Right cardiac atrium (tissue), 5 donors: ENCODE measurements at regions not wholly inside any gene's neighbourhood (a gene's known extent, or its start where the extent isn't known, plus 50 kb on each side); places are given as distances from the start of the nearest gene placed in this dataset.

ENCODE experiments used
- ATAC-seq, 2 donors: fragments of 200-7000 bp; cut with Tn5 transposase; one replicate each; pipeline versions ENCODE4 v1.8.0 to v1.9.1; 2020; ENCODE audit warnings: moderate library complexity in 2 of 2, mild to moderate bottlenecking in 1 of 2
- DNase-seq, 3 donors: peaks; one replicate each; pipeline ENCODE4 v3.0.0-alpha.2; 2020
- H3K27ac ChIP-seq: one replicate; pipeline ENCODE4 v1.5.1; 2013; ENCODE audit warnings: mild to moderate bottlenecking, low read length, control low read depth, moderate library complexity
- H3K27me3 ChIP-seq: one replicate; pipeline ENCODE4 v1.6.1; 2013; ENCODE audit not compliant: control insufficient read depth, insufficient read depth
- H3K4me1 ChIP-seq: one replicate; pipeline ENCODE4 v1.6.1; 2013; ENCODE audit warnings: low read length; ENCODE audit not compliant: control insufficient read depth, insufficient read depth
- H3K4me3 ChIP-seq: one replicate; pipeline ENCODE4 v1.5.1; 2013; ENCODE audit warnings: low read length, control low read depth
- H3K9me3 ChIP-seq: one replicate; pipeline ENCODE4 v1.6.1; 2013; ENCODE audit warnings: low read length; ENCODE audit not compliant: control insufficient read depth
- WGBS: extraction: QIAGEN DNeasy Blood & Tissue Kit; methylation state at CpG from one replicate; pipeline ENCODE4 v1.1.7; 2013; 5-methylcytosine and 5-hydroxymethylcytosine counted together
- intact Hi-C, 4 donors: fragments of 100-400 bp; cut with DNase I; formaldehyde crosslinking; loops; one replicate each; pipeline versions ENCODE4 v1.11.0 to v1.14.0; 2022 to 2023
- donor health status: healthy with polysubstance abuse.
- donor health status: DM: no; HTN: yes; CAD: no.
- donor health status: DM: no; HTN: no; CAD: no.
- donor health status: DM: no; HTN: yes; CAD: no; lungs with severe emphysema.
- donor health status: DM: yes; HTN: yes; CAD: no.

DNA sequence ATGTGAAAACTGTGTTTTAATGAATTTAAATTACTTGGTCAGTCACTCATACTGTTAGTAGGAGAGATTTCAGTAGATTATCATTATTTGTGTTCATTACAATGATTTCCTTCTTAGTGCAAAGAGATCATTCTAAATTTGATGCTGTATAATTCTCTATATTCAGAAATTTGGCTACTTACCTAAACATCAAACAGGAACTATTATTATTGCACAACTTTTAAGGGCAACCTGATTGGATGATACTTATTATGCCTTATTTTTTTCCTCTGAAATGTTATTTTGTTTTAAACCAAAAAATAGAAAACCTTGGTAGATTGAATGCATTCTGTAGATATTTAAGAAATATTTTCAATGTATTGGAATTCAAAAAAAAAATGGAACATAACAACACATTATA lies 436.4 kb upstream of the PCDH15 start:
- no peak overlapping the region for H3K27ac ChIP-seq
- H3K4me3 ChIP-seq: no peak overlapping the region
- H3K9me3 ChIP-seq: no peaks in the 10 kb centered on the region
- no peaks in the 10 kb centered on the region for H3K4me1 ChIP-seq
- ATAC-seq (no peak), DNase-seq (no peak)
- no peaks in the 10 kb centered on the region for H3K27me3 ChIP-seq
- intact Hi-C loops: no loop called here

DNA sequence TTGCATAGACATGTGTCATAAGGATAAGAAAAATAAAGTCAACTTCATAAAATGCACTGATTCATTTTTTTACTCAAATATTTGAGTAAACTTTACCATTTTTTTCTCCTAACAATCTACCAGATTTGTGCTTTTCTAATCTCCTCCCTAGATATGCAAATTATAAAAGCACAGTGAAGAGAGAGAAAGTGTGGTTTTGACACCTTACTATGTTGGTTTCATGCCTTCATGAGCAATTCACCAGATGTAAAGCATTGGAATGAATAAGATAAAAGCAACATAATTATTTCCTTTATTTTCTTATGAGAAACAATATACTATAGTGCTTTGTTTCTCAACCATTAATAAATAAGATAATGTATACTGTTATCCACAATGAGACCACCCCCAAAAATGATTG lies 432.5 kb upstream of the PCDH15 start:
- H3K9me3 ChIP-seq: no peaks in the 10 kb centered on the region
- ATAC-seq (no peak), DNase-seq (no peak)
- H3K4me1 ChIP-seq: no peaks in the 10 kb centered on the region
- H3K27ac ChIP-seq: no peak overlapping the region
- intact Hi-C loops: no loop called here
- H3K27me3 ChIP-seq: no peaks in the 10 kb centered on the region
- H3K4me3 ChIP-seq: no peak overlapping the region

DNA sequence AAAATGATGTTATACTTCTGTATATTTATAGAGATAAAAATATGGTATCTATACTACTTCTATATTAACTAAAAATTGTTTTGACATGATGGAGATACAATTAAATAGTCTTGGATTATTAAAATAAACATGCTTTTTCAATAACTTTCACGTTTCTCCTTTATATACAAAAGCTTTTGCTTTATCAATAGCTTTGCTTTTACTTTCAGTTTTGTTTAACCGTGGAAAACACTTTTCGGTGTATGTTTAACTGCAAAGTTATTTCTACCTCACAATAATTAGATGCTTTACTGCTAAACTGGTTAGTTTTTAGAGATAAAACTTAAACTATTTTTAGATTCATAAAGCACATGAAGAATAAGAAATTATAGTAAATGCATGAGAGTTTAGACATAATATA lies 432.1 kb upstream of the PCDH15 start:
- Histone ChIP-seq H3K27ac (no peak overlapping the region), H3K4me3 (no peak overlapping the region), H3K4me1 (no peaks in the 10 kb centered on the region), H3K27me3 (no peaks in the 10 kb centered on the region), H3K9me3 (no peaks in the 10 kb centered on the region)
- DNase-seq (no peak), ATAC-seq (no peak)
- 72% methylated on average over 3 of the region's 3 CpGs for WGBS
- intact Hi-C loops: no loop called here

DNA sequence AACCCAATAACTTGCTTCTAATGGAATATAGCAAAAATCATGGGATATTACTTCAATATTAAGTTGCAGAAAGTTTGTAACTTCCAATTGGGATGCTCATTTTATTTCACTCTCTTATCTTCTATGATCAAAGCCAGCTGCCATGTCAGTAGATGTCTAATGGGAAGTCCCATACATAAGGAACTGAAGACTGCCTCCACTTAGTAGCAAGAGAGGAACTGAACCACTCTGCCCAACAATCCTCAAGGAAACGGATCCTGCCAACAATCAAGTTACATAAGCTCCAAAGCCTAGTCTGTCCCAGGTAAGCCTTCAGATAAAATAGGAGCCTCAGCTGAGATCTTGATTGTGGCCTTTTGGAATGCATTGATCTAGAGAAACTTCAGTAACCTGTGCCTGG lies 431.5 kb upstream of the PCDH15 start:
- Histone ChIP-seq H3K4me3 (no peak overlapping the region), H3K27me3 (no peaks in the 10 kb centered on the region), H3K4me1 (no peaks in the 10 kb centered on the region), H3K27ac (no peak overlapping the region), H3K9me3 (no peaks in the 10 kb centered on the region)
- intact Hi-C loops: no loop called here
- ATAC-seq (no peak), DNase-seq (no peak)
- 65% methylated on average over 1 of the region's 1 CpG for WGBS

DNA sequence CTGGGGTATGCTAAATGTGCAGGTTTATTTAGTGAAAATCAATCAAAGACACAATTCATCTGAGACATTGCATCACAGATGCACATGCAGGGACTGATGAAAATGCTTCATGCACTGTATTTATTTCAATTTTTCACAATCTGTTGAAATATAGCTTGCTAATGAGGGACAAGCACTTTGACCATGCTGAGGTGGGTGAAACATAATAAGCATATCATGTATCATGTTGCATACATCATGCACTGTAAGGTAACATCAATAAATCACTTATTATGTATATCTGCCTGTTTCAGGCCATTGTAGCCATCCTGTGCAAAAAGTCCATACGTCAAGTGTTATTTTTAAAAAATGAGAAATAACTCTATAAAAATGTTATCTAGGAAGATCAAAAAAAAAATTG lies 426.9 kb upstream of the PCDH15 start:
- H3K4me1 ChIP-seq: no peaks in the 10 kb centered on the region
- H3K4me3 ChIP-seq: no peak overlapping the region
- intact Hi-C loops: no loop called here
- H3K27ac ChIP-seq: no peak overlapping the region
- ATAC-seq: no peak
- DNase-seq: no peak
- no peaks in the 10 kb centered on the region for H3K27me3 ChIP-seq
- no peaks in the 10 kb centered on the region for H3K9me3 ChIP-seq
- 36% methylated on average over 1 of the region's 1 CpG for WGBS

DNA sequence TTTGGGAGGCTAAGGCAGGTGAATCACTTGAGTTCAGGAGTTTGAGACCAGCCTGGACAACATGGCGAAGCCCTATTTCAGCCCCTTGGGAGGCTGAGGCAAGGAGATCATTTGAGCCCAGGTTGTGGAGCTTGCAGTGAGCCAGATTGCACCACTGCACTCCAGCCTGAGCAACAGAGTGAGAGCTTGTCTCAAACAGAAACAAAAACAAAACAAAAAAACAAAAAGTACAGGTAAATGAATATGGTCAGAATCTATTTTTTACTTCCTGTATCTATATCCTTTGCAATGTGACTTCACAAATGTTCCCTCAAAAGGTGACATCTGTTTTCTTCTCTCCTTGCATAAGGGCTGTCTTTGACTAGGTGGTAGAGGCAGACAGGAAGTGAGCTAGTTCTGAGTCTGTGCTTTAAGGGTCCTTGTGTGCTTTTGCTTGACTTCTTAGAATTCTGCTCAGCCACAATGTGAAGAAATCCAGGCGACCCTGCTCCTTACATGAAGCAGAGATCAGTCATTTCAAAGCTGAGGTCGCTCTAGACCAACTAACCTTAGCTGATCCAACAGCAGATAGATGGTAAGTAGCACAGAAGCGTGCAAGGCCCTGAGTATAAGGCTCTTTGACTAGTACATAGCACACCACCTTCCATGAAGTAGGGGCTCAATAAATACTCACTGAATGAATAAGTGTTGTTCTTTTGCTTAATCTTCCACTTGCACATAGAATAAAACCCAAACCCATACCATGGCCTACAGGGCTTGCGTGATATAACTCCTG lies 423.2 kb upstream of the PCDH15 start:
- Histone ChIP-seq H3K4me1 (no peaks in the 10 kb centered on the region), H3K27ac (no peak overlapping the region), H3K9me3 (no peaks in the 10 kb centered on the region), H3K27me3 (no peaks in the 10 kb centered on the region), H3K4me3 (no peak overlapping the region)
- WGBS: 81% methylated on average over 5 of the region's 5 CpGs
- intact Hi-C loops: no loop called here
- DNase-seq: no peak
- ATAC-seq: no peak

DNA sequence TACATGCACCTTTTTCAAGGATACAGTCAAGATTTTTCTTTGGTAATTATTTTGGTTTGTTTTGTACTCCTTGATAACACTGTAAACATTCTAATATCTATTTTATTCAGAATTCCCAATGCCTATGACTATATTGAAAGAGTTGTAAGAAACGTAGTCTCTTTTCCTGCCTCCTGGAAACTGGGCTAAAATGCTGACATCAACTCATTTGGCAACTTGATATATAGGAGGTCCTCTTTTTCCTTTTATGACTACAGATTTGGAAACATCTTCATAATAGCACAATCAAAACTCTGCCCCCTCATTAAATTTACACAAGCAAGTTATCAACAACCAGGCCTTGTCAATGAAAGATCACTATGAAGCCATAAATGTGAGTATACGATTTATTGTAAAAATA lies 422.3 kb upstream of the PCDH15 start:
- Histone ChIP-seq H3K27ac (no peak overlapping the region), H3K4me3 (no peak overlapping the region), H3K27me3 (no peaks in the 10 kb centered on the region), H3K4me1 (no peaks in the 10 kb centered on the region), H3K9me3 (no peaks in the 10 kb centered on the region)
- ATAC-seq (no peak), DNase-seq (no peak)
- intact Hi-C loops: no loop called here
- 77% methylated on average over 2 of the region's 2 CpGs for WGBS

DNA sequence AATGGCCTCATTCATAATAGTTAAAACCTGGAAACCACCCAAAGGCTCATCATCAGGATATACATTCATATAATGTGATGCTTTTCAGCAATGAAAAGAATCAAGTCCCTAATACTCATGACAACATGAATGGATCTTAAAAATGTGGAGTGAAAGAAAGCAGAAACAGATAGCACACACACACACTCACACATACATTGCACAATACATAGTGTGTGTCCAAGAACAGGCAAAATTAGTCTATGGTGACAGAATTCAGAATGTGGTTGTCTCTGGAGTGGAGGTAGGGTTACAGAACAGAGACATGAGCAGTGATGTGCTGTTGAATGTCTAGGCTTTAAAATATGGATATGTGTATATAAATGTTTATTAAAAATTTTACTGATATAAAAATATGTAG lies 419.9 kb upstream of the PCDH15 start:
- no peak for ATAC-seq

DNA sequence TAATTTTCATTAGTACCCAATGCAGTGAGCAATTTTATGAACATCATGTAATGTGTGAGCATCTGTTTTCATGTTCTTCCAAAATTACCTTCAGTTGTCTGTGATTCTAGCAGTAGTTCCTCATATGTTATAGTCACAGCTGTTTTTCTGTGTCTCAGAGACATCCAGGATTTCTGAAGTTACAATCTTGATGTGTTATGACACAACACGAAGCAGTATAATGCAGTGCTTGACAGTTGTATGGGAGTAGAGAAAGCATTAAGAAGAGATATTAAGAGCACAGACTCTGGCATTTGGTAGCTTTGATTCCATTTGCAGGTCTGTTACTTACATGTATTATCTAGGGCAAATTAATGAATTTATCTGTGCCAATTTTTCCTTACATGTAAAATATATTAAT lies 414.7 kb upstream of the PCDH15 start:
- ATAC-seq (no peak), DNase-seq (no peak)
- H3K27ac ChIP-seq: no peak overlapping the region
- no peaks in the 10 kb centered on the region for H3K4me1 ChIP-seq
- no peak overlapping the region for H3K4me3 ChIP-seq
- no peaks in the 10 kb centered on the region for H3K9me3 ChIP-seq
- intact Hi-C loops: no loop called here
- no peaks in the 10 kb centered on the region for H3K27me3 ChIP-seq
- WGBS: 88% methylated on average over 1 of the region's 1 CpG

More for the DNA sequence above, 419.9 kb upstream of the PCDH15 start:
- no peak overlapping the region for H3K4me3 ChIP-seq
- H3K4me1 ChIP-seq: no peaks in the 10 kb centered on the region
- H3K27ac ChIP-seq: no peak overlapping the region
- no peaks in the 10 kb centered on the region for H3K9me3 ChIP-seq
- DNase-seq: no peak
- intact Hi-C loops: no loop called here
- no peaks in the 10 kb centered on the region for H3K27me3 ChIP-seq

DNA sequence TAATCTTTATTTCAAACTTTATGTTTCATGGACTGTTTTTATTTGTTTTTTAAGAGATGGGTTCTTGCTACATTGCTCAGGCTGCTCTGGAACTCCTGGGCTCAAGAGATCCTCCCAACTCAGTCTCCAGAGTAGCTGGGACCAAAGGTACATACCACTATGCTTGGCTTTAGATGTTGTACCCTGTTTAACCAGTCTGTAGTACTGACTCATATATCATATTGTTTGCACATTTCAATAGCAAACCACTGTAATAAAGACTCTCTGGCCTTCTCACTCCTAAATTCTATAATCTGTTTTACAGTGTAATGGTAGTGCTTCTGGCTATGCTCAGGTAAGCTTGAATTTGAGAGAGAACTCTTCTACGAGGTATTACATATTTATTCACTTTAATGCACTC lies 413.6 kb upstream of the PCDH15 start:
- no peaks in the 10 kb centered on the region for H3K27me3 ChIP-seq
- WGBS: 85% methylated on average over 1 of the region's 1 CpG
- ATAC-seq: no peak
- H3K9me3 ChIP-seq: no peaks in the 10 kb centered on the region
- DNase-seq: no peak
- intact Hi-C loops: no loop called here
- no peak overlapping the region for H3K27ac ChIP-seq
- H3K4me1 ChIP-seq: no peaks in the 10 kb centered on the region
- H3K4me3 ChIP-seq: no peak overlapping the region

DNA sequence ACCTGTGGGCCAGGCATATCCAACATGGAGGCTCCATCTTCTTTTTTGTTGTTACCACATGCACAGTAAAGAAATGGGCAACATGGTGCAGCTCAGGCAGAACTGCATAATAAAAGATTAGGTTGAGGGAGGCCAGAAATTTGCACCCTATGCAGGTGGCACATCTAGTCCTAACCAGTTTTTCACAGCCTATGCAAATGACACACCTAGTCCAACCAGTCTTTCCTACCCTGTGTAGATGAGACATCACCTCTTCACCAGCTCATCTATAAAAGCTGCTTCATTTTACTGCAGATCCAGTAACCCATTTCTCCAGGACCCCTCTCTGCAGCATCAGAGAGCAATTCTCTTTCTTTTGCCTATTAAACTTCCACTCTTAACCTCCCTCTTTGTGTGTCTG lies 411.0 kb upstream of the PCDH15 start:
- H3K4me1 ChIP-seq: no peaks in the 10 kb centered on the region
- DNase-seq (no peak), ATAC-seq (no peak)
- intact Hi-C loops: no loop called here
- H3K9me3 ChIP-seq: no peaks in the 10 kb centered on the region
- no peak overlapping the region for H3K4me3 ChIP-seq
- H3K27me3 ChIP-seq: no peaks in the 10 kb centered on the region
- no peak overlapping the region for H3K27ac ChIP-seq

DNA sequence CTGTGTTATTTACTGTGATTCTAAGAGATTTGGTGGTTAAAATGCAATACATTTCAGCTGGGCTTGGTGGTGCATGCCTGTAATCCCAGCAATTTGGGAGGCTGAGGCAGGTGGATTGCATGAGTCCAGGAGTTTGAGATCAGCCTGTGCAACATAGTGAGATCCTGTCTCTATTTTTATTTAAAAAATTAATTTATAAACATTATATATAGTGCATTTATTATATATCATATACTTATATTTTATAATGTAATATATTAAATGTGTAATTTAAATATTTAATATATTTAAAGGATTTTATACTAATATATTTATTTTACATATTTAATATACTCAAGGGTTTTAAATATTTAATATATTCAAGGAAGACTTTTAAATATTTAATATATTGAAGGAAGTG lies 402.8 kb upstream of the PCDH15 start:
- no peaks in the 10 kb centered on the region for H3K27me3 ChIP-seq
- ATAC-seq (no peak), DNase-seq (no peak)
- no peak overlapping the region for H3K4me3 ChIP-seq
- intact Hi-C loops: no loop called here
- H3K9me3 ChIP-seq: no peaks in the 10 kb centered on the region
- no peak overlapping the region for H3K27ac ChIP-seq
- H3K4me1 ChIP-seq: no peaks in the 10 kb centered on the region
